ENCODE measurements at regions not wholly inside any gene's neighbourhood (a gene's known extent, or its start where the extent isn't known, plus 50 kb on each side); places are given as distances from the start of the nearest gene placed in this dataset.

DNA sequence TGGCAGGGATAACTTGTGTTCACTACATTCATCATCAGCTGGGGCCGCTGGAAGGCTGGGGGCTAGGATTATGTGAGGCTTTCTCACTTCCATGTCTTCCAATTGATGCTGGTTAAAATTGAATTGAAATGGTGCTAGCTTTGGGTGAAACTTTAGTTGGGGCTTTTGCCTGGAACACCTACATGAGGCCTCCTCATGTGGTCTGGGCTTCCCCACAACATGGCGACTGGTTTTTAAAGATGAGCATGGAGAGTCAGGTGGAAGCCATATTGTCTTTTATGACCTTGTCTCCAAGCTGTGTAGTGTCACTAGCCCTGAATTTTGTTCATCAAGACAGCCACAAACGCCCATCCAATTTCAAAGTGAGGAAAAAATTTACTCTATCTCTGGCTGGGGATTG is 1033.9 kb downstream of the TYW1 start:
- TF ChIP-seq POLR2AphosphoS5 (IDR thresholded peaks at IDR 0.05; ENCODE audit: borderline replicate concordance, low read depth, low read length) (no peak), EZH2 (IDR thresholded peaks at IDR 0.05) (no peak), FOXP2 (optimal IDR thresholded peaks at IDR 0.05; ENCODE audit: control extremely low read depth, extremely low read length, insufficient read depth) (no peak)
